GM18909 (cell line): ENCODE measurements at regions not wholly inside any gene's neighbourhood (a gene's known extent, or its start where the extent isn't known, plus 50 kb on each side); places are given as distances from the start of the nearest gene placed in this dataset.

ENCODE experiments used
- ATAC-seq: cut with Tn5 transposase; IDR thresholded peaks from one replicate; pipeline ENCODE4 v1.9.1; 2021; ENCODE audit warnings: mild to moderate bottlenecking; ENCODE audit not compliant: unreplicated experiment, poor library complexity

GRCh38 chr4:144300616-144301015, 160.1 kb upstream of the GYPA start:
- no peak for ATAC-seq

- no peak for ATAC-seq
Measured at GRCh38 chr4:144302704-144303536, 162.4 kb upstream of the GYPA start.

- no peak for ATAC-seq
Measured at GRCh38 chr4:144304025-144304424, 163.5 kb upstream of the GYPA start.

GRCh38 chr4:144310535-144310934, 170.0 kb upstream of the GYPA start:
- ATAC-seq: no peak

GRCh38 chr4:144313370-144313769, 172.9 kb upstream of the GYPA start:
- no peak for ATAC-seq

DNA sequence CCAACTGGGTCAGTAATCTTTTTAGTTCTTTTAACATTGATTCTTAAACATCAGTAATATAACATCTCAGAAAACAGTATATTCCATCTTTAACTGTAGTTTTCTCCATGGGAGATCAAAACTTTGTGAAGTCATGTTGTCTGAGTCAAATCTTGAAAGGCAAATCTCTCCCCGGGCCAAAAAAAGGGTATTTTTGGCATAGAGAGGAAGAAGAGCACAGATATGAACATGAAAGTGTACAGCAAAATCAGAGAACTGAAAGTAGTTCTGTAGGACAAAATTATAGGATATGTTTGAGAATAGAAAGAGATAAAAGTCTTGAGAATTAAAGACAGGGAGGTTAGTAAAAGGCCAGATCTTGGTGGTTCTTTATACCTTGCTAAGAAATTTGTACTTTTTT, 176.4 kb upstream of the GYPA start:
- peak; percentile 44 for ATAC-seq

GRCh38 chr4:144318797-144319196, 178.3 kb upstream of the GYPA start:
- no peak for ATAC-seq

GRCh38 chr4:144336633-144337032, 196.1 kb upstream of the GYPA start:
- ATAC-seq: no peak

GRCh38 chr4:144338148-144338547, 197.6 kb upstream of the GYPA start:
- peak; percentile 73 for ATAC-seq

- no peak for ATAC-seq
Measured at GRCh38 chr4:144338834-144339233, 198.3 kb upstream of the GYPA start.

DNA sequence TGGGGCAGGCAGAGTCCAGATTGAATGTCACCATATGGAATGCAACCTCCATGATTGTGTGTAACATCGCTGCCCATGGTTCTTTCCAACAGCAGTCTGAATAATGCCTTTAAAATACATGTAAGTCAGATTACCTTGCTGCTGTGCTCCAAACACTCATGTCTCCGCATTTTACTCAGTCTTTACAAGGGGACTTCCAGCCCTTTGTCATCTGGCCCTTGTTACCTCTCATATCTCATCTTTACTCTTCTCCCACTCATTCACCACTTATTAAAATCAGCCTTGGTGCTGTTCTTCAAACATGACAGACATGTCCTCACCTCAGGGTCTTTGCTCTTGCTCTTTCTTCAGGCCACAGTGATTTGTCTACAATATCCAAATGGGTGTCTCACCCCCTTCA, 200.4 kb upstream of the GYPA start:
- ATAC-seq: no peak

- no peak for ATAC-seq
Measured at GRCh38 chr4:144342949-144343760, 202.6 kb upstream of the GYPA start.

DNA sequence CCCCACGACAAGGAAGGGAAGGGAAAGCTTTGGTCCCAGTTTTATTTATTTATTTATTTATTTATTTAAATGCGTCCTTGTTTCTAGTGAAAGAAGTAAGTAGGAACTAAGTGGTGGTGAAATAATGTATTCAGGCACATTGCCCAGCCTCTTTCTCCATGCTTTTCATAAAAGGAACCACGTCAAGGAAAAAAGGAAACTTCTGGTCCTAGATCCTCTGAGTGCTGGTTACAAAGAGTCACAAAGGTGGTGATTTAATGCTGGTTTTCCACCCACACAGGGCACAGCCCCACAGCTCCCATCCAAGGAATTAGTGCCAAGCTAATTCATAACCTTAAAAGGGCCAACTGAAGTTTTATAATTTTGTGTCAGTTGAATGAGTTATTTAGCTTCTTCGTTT, 206.6 kb upstream of the GYPA start:
- no peak for ATAC-seq

DNA sequence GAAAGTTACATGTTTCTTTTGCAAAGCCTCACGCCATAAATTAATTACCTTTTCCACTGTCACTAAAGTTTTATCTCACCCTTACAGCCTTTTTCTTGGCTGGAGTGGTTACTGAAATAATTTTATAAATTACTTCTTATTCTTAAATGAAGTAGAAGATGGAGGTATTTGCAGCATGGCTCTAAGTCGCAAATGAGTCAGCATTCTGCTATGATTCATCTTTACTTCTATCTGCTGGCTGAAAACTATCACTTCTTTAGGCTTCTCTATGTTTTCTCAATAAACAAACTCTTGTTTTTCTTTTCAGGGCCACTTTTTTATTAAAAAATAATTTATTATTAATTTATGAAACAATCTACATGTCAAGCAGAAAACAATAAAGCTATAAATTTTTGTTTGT, 210.2 kb upstream of the GYPA start:
- ATAC-seq: no peak

GRCh38 chr4:144351306-144351705, 210.8 kb upstream of the GYPA start:
- no peak for ATAC-seq

GRCh38 chr4:144353292-144353691, 212.8 kb upstream of the GYPA start:
- ATAC-seq: no peak

- peak; percentile 98 for ATAC-seq
Measured at GRCh38 chr4:144355811-144356757, 215.6 kb upstream of the GYPA start.

DNA sequence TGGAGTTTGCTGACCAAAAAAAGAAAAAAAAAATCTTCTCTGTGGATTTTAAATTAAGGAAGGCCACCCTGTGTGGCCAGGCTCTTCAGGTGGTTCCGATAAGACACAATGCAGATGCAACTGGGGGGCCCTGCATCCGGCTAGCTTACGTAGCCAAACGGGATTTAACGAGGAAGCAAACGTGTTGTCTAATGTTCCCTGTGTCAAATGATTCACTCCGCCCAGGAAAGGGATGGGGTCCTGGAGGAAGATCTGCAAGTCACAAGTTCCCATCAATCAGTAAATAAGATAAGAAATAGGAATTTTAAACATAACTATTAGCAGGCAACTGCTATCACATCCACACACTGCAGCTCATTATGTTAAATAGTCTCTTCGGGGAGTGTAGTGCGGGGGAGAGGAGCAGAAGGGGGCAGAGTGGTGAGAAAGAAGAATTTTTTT, 216.4 kb upstream of the GYPA start:
- no peak for ATAC-seq

DNA sequence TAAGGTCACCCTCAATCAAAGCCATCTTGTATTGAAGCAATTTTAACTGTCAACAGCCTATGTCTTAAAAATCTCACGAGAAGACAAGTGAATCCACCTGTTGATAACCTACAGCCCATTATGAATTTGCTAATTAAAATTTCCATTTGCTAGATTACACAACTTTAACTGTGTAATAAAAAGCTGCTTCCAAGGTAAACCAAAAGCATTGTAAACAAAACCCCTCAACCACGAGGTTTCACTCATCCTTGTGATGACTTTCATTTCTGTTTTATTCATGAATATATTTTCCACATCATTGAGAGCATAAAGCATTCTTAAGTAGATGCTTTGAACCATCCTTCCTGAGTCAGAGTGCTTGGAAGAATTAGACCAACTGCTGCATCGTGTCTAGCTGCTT, 217.5 kb upstream of the GYPA start:
- no peak for ATAC-seq

DNA sequence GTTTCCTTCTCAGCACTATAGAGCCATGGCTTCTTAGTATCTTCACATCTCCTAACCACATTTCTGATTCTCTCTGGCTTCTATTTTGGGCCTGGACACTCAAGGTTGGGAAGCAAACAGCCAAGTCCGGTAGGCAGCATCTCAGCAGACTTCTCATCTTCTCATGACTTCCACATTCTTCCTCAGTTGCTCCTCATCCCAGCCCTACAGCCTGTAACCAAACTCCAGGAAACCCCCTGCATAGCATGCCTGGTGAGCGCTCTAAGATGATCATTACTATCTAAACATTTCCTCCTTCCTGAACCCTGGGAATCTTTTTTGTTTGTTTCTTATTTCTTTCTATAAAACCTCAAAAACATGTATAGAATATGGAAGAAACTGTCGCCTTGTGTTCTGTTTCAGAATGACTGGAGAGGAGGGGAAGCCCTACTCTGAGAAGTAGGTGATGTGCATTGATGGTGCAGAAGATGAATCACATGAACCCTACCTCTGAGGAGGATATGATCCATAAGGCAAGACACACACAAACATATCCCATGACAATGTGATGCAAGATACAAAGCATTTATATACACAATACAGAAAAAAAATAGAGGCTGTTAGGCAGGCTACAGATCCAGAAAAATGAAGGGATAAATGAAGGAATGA, 219.8 kb upstream of the GYPA start:
- no peak for ATAC-seq
